Immature natural killer cell (primary cell): ENCODE measurements at regions not wholly inside any gene's neighbourhood (a gene's known extent, or its start where the extent isn't known, plus 50 kb on each side); places are given as distances from the start of the nearest gene placed in this dataset.
"Not testable (repeated sequence)": the region's sequence is repeated elsewhere in the genome, so short reads cannot be mapped to it uniquely, and the experiment has no call there.

Experiments used
- DNase-seq, 3 donors: peaks; one replicate each; pipeline ENCODE4 v3.0.0; 2022; ENCODE audit warnings: mixed read lengths in 1 of 3
- H3K27ac Mint-ChIP-seq, 6 donors: one replicate each; pipeline ENCODE4 v1.8.0; 2020; ENCODE audit warnings: mixed read lengths in 6 of 6, mild to moderate bottlenecking in 5 of 6, inconsistent platforms in 4 of 6, moderate library complexity in 3 of 6
- H3K27me3 Mint-ChIP-seq, 3 donors: one replicate each; pipeline ENCODE4 v1.8.0; 2020 to 2021; ENCODE audit warnings: low read depth in 3 of 3, mild to moderate bottlenecking in 3 of 3, mixed read lengths in 3 of 3, moderate library complexity in 3 of 3, inconsistent platforms in 1 of 3
- H3K36me3 Mint-ChIP-seq, 3 donors: one replicate each; pipeline ENCODE4 v1.8.0; 2020; ENCODE audit warnings: mixed read lengths in 3 of 3, inconsistent platforms in 2 of 3, mild to moderate bottlenecking in 2 of 3
- H3K4me1 Mint-ChIP-seq, 2 donors: one replicate each; pipeline ENCODE4 v1.8.0; 2020; ENCODE audit warnings: inconsistent platforms in 2 of 2, mild to moderate bottlenecking in 2 of 2, mixed read lengths in 2 of 2, moderate library complexity in 1 of 2
- H3K4me3 Mint-ChIP-seq, 5 donors: one replicate each; pipeline ENCODE4 v1.8.0; 2020; ENCODE audit warnings: mild to moderate bottlenecking in 5 of 5, mixed read lengths in 5 of 5, inconsistent platforms in 3 of 5, moderate library complexity in 3 of 5
- H3K9me3 Mint-ChIP-seq, 6 donors: one replicate each; pipeline ENCODE4 v1.8.0; 2020; ENCODE audit warnings: mild to moderate bottlenecking in 6 of 6, mixed read lengths in 6 of 6, inconsistent platforms in 4 of 6, moderate library complexity in 3 of 6

DNA sequence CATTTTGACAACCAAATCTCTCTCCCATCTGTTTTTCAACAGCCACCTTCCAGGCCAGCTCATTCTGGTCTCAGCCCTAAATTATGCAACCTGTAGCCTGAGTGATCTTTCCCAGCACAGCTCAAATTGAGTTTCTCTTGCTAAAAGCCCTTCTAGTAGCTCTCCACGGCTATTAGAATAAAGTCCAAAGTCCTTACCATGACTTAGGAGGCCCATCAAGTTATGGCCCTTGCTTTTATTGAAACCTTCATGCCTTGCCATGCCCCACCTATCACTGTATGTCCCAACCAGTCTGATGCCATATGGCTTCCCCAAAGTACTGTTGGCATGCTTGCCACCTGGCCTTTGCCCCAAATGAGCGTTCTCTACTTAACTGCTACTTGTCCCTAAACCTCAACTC, 303.5 kb upstream of the GADL1 start:
- Mint-ChIP-seq H3K4me1 (no peaks in the 10 kb centered on the region), H3K4me3 (no peak overlapping the region), H3K36me3 (peaks cover 0 to 5% (median 0%) of the 10 kb centered on the region in 3 donors), H3K9me3 (peaks cover 0 to 3% (median 0%) of the 10 kb centered on the region in 6 donors), H3K27ac (no peak overlapping the region), H3K27me3 (peaks cover 0 to 2% (median 0%) of the 10 kb centered on the region in 3 donors)
- DNase-seq, result no peak

- no peak for DNase-seq
- Mint-ChIP-seq H3K4me3 (no peak overlapping the region), H3K27me3 (peaks cover 0 to 2% (median 0%) of the 10 kb centered on the region in 3 donors), H3K36me3 (no peaks in the 10 kb centered on the region), H3K9me3 (no peaks in the 10 kb centered on the region), H3K4me1 (no peaks in the 10 kb centered on the region), H3K27ac (no peak overlapping the region)
These were observed 304.4 kb upstream of the GADL1 start for GRCh38 chr3:31198890-31199289.

DNA sequence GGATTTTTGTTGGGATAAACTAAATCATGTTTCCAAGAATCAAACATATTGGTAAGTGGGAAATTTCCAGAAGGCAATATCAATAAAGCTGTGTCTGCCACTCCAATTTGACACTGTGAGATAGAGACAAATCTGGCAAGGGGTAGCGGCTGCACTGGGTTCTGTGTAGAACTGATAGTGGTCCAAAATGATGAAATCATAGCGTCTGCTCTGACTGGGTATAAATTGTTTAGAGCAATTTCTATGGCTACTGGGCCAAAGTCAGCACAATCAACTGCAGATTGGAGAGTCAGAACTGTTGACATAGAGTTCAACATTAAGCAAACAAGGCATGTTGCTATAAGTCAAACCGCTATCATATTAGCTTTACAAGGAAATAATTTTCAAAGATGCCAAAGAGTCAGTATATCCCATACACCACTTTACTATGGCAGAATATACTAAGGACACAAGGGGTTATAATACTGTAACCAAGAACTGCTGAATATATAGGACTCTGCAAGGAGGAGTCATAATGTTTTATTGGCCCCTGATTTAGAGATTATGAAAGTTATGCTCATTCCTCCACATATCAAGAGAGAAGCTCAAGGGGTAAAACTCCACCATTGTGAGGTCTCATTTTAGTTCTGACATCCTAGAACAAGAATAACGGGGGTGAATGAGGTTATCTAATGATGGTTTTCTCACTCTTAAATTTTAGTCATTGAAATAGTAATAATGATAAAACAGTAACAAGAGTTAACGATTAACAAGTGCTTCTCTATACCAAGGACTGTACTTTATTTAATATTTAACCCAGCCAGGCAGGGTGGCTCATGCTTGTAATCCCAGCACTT, 309.7 kb upstream of the GADL1 start:
- peaks cover 0 to 2% (median 0%) of the 10 kb centered on the region in 6 donors for H3K9me3 Mint-ChIP-seq
- H3K4me3 Mint-ChIP-seq, result no peak overlapping the region
- no peaks in the 10 kb centered on the region for H3K4me1 Mint-ChIP-seq

DNA sequence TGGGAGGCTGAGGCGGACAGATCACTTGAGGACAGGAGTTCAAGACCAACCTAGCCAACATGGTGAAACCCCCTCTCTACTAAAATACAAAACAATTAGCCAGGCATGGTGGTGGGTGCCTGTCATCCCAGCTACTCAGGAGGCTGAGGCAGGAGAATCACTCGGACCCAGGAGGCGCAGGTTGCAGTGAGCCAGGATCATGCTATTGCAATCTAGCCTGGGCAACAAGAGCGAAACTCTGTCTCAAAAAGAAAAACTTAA, 310.3 kb upstream of the GADL1 start:
- not testable (repeated sequence) for H3K9me3 Mint-ChIP-seq, H3K36me3 Mint-ChIP-seq, H3K4me1 Mint-ChIP-seq, DNase-seq, H3K27ac Mint-ChIP-seq, H3K4me3 Mint-ChIP-seq, H3K27me3 Mint-ChIP-seq

More for the DNA sequence above, 309.7 kb upstream of the GADL1 start:
- DNase-seq, result no peak
- Mint-ChIP-seq H3K27ac (no peak overlapping the region), H3K36me3 (peaks cover 0 to 9% (median 0%) of the 10 kb centered on the region in 3 donors), H3K27me3 (peaks cover 2% of the 10 kb centered on the region in 3 donors)

- H3K36me3 Mint-ChIP-seq, result peaks cover 0 to 9% (median 0%) of the 10 kb centered on the region in 3 donors
- no peak overlapping the region for H3K27ac Mint-ChIP-seq
- DNase-seq, result no peak
- H3K4me3 Mint-ChIP-seq, result no peak overlapping the region
- H3K4me1 Mint-ChIP-seq, result peaks cover 28 to 40% of the 10 kb centered on the region in 2 donors
- peaks cover 2 to 4% (median 2%) of the 10 kb centered on the region in 3 donors for H3K27me3 Mint-ChIP-seq
- peaks cover 0 to 2% (median 0%) of the 10 kb centered on the region in 6 donors for H3K9me3 Mint-ChIP-seq
These were observed 315.7 kb upstream of the GADL1 start for GRCh38 chr3:31210068-31210645.

DNA sequence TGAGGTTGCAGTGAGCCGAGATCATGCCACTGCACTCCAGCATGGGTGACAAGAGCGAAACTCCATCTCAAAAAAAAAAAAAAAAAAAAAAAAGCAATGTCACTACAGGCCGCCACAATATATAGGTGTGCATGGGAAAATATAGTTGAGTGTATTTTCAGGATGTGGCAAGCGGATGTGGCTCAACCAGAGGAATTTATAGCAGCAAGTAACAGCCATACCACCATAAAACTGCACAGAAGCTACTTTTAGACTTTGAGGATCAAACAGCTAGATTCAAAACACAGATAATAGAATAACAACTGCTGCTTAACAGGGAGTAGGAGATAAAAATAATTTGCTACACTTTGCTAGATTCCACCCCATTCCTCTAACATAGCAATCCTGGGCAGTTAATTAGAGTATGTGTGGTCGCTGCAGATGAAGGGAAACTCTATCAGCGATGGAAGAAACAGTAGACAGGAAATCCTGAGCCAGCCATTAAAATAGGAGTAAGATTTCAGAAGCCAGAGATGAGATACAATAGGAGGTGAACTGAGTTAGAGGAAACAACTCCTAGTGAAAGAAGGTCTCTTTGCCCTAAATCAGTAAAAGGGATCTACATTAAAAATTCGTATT, 318.7 kb upstream of the STT3B start:
- H3K4me3 Mint-ChIP-seq, result peak overlapping the region; percentile 38 to 76 (median 65)
- no peaks in the 10 kb centered on the region for H3K9me3 Mint-ChIP-seq
- peaks cover 0 to 5% (median 3%) of the 10 kb centered on the region in 3 donors for H3K27me3 Mint-ChIP-seq
- H3K36me3 Mint-ChIP-seq, result no peaks in the 10 kb centered on the region
- peak overlapping the region in 1 of 6 donors; percentile 58 for H3K27ac Mint-ChIP-seq
- peak; percentile 21 to 36 (median 22) for DNase-seq
- H3K4me1 Mint-ChIP-seq, result peaks cover 45 to 72% of the 10 kb centered on the region in 2 donors

DNA sequence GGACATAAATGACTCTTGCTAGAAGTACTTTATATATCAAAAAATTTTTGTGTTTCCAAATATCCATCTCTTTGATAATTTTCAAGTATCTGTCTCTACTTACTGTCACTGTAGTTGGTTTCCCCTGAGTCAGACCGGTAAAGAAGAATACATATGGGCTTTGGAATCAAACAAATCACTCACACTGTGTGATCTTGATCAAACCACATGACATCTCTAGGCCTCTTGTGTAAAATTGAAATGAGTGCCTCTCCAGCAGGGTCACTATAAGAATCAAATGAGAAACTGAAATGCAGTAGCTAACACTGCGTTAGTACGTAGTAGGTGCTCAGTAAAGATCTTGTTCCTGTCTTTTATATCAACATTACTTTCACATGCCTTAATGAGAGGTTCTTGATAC, 314.6 kb upstream of the STT3B start:
- no peaks in the 10 kb centered on the region for H3K9me3 Mint-ChIP-seq
- H3K27me3 Mint-ChIP-seq, result peaks cover 0 to 10% (median 0%) of the 10 kb centered on the region in 3 donors
- peak overlapping the region in 1 of 5 donors; percentile 9 for H3K4me3 Mint-ChIP-seq
- H3K27ac Mint-ChIP-seq, result no peak overlapping the region
- DNase-seq, result no peak
- peaks cover 0 to 4% (median 0%) of the 10 kb centered on the region in 3 donors for H3K36me3 Mint-ChIP-seq
- H3K4me1 Mint-ChIP-seq, result peaks cover 53 to 75% of the 10 kb centered on the region in 2 donors

DNA sequence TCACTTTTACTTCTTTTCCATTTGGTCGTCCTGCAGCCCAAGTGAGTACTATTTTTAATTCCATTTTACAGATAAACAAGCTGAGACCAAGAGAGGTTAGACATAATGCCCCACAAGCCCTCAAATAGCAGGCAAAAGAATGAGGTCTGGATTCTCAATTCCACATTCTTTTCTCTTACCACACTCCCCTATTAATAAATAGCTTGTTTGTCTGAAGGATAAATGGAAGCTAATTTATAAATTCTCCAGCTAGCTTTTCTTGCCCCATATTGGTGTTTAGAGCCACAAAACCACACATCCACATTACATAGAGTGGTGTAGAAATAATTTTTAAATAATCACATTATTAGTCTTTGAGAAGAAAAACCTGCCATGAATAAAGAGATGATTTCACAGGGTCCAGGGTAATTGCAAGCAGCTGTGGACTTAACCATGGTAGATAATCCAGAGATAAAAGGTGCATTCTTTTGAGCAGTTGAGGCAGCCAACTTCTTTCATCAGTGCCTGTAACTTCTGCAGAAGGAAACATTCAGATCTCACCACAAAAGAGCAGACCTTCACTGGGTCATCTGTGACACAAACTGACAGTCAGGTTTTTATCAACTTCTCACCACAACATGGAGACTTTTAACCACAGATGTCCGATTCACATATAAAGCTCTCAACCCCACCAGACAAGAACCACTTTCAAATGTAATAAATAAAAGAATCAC, 313.4 kb upstream of the STT3B start:
- Mint-ChIP-seq H3K27me3 (peaks cover 0 to 8% (median 0%) of the 10 kb centered on the region in 3 donors), H3K9me3 (no peaks in the 10 kb centered on the region), H3K27ac (peak overlapping the region in 5 of 6 donors; percentile 13 to 80 (median 23)), H3K4me3 (peak overlapping the region; percentile 15 to 71 (median 34)), H3K36me3 (peaks cover 0 to 4% (median 0%) of the 10 kb centered on the region in 3 donors), H3K4me1 (peaks cover 42 to 63% of the 10 kb centered on the region in 2 donors)
- DNase-seq, result peak; percentile 32 to 35 (median 35)

GRCh38 chr3:31220431-31220830, 312.3 kb upstream of the STT3B start:
- no peak for DNase-seq
- Mint-ChIP-seq H3K4me1 (peaks cover 36 to 52% of the 10 kb centered on the region in 2 donors), H3K4me3 (peak overlapping the region in 3 of 5 donors; percentile 7 to 40 (median 9)), H3K36me3 (peaks cover 0 to 4% (median 0%) of the 10 kb centered on the region in 3 donors), H3K27me3 (peaks cover 0 to 8% (median 0%) of the 10 kb centered on the region in 3 donors), H3K9me3 (no peaks in the 10 kb centered on the region), H3K27ac (peak overlapping the region in 1 of 6 donors; percentile 12)

- Mint-ChIP-seq H3K27me3 (peaks cover 0 to 5% (median 0%) of the 10 kb centered on the region in 3 donors), H3K36me3 (peaks cover 0 to 4% (median 0%) of the 10 kb centered on the region in 3 donors), H3K4me1 (peaks cover 57 to 58% of the 10 kb centered on the region in 2 donors), H3K4me3 (no peak overlapping the region), H3K27ac (no peak overlapping the region), H3K9me3 (no peaks in the 10 kb centered on the region)
- DNase-seq, result no peak
These were observed 309.4 kb upstream of the STT3B start for GRCh38 chr3:31223278-31223677.

DNA sequence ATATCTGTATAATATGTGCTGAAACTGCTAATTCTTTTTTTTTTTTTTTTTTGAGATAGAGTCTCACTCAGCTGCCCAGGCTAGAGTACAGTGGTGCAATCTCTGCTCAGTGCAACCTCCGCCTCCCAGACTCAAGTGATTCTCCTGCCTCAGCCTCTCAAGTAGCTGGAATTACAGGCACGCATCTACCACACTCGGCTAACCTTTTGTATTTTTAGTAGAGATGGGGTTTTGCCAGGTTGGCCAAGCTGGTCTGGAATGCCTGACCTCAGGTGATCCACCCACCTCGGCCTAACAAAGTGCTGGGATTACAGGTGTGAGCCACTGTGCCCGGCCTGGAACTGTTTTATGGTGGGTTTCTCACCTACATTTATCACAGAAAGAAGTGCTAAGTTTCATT, 307.8 kb upstream of the STT3B start:
- DNase-seq, result no peak
- Mint-ChIP-seq H3K9me3 (no peaks in the 10 kb centered on the region), H3K4me3 (no peak overlapping the region), H3K36me3 (peaks cover 0 to 4% (median 0%) of the 10 kb centered on the region in 3 donors), H3K27ac (peak overlapping the region in 1 of 6 donors; percentile 56), H3K4me1 (peaks cover 47 to 57% of the 10 kb centered on the region in 2 donors), H3K27me3 (peaks cover 0 to 5% (median 0%) of the 10 kb centered on the region in 3 donors)

GRCh38 chr3:31225923-31226322, 306.8 kb upstream of the STT3B start:
- H3K4me3 Mint-ChIP-seq, result peak overlapping the region in 4 of 5 donors; percentile 12 to 74 (median 16)
- H3K4me1 Mint-ChIP-seq, result peaks cover 45 to 57% of the 10 kb centered on the region in 2 donors
- H3K27ac Mint-ChIP-seq, result peak overlapping the region; percentile 47 to 94 (median 82)
- H3K9me3 Mint-ChIP-seq, result peaks cover 0 to 3% (median 0%) of the 10 kb centered on the region in 6 donors
- no peak for DNase-seq
- H3K27me3 Mint-ChIP-seq, result peaks cover 0 to 4% (median 0%) of the 10 kb centered on the region in 3 donors
- no peaks in the 10 kb centered on the region for H3K36me3 Mint-ChIP-seq

DNA sequence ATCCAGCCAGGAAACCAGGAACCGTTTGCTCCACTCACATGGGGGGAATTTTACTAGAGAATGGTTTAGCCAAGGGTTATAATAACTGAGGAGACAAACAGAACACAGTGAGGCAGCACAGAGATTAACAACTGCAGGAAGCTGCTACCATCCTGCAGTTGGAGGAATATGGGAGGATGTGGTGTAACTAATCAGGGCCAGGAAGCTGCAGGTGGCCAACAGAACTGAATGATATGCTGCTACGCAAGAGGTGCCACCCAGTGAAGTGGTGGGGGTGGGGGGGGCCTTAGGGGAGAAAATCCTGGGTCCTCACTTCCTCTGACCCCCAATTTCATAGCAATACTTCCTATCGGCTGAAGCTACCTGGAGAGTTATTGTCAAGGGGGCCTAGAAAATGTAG, 306.4 kb upstream of the STT3B start:
- H3K4me3 Mint-ChIP-seq, result peak overlapping the region; percentile 20 to 74 (median 51)
- peak overlapping the region; percentile 47 to 94 (median 82) for H3K27ac Mint-ChIP-seq
- H3K36me3 Mint-ChIP-seq, result no peaks in the 10 kb centered on the region
- peaks cover 47 to 58% of the 10 kb centered on the region in 2 donors for H3K4me1 Mint-ChIP-seq
- peak in 2 of 3 donors; percentile 25 for DNase-seq
- H3K9me3 Mint-ChIP-seq, result peaks cover 0 to 3% (median 0%) of the 10 kb centered on the region in 6 donors
- peaks cover 0 to 4% (median 0%) of the 10 kb centered on the region in 3 donors for H3K27me3 Mint-ChIP-seq
